ENCODE measurements at regions not wholly inside any gene's neighbourhood (a gene's known extent, or its start where the extent isn't known, plus 50 kb on each side); places are given as distances from the start of the nearest gene placed in this dataset.
"Not testable (repeated sequence)": the region's sequence is repeated elsewhere in the genome, so short reads cannot be mapped to it uniquely, and the experiment has no call there.

GRCh38 chr12:13900718-13901117 is 80.7 kb downstream of the GRIN2B start:
- no peak for TF ChIP-seq FOXM1 (IDR thresholded peaks at IDR 0.05; ENCODE audit: borderline replicate concordance)
- no peak for TF ChIP-seq CTBP1 (IDR thresholded peaks at IDR 0.05; ENCODE audit: borderline replicate concordance)
- TF ChIP-seq NFRKB (IDR thresholded peaks at IDR 0.05), result no peak
- TF ChIP-seq FOXK2 (IDR thresholded peaks at IDR 0.05), result no peak
- TF ChIP-seq TARDBP (IDR thresholded peaks at IDR 0.05), result no peak
- TF ChIP-seq SUZ12 (IDR thresholded peaks at IDR 0.05), result no peak
- no peak for TF ChIP-seq ARNT (IDR thresholded peaks at IDR 0.05)
- no peak for TF ChIP-seq LEF1 (IDR thresholded peaks at IDR 0.05; ENCODE audit: borderline replicate concordance)
- no peak for TF ChIP-seq BHLHE40 (IDR thresholded peaks at IDR 0.05; ENCODE audit: borderline replicate concordance)
- TF ChIP-seq HDGF (IDR thresholded peaks at IDR 0.05; ENCODE audit: borderline replicate concordance), result no peak
- TF ChIP-seq ZNF384 (IDR thresholded peaks at IDR 0.05), result no peak
- TF ChIP-seq L3MBTL2 (conservative IDR thresholded peaks at IDR 0.05), result no peak
- no peak for TF ChIP-seq ELF4 (IDR thresholded peaks at IDR 0.05)
- TF ChIP-seq SP1 (IDR thresholded peaks at IDR 0.05), result no peak
- no peak for TF ChIP-seq FOXA1 (IDR thresholded peaks at IDR 0.05)
- TF ChIP-seq PKNOX1 (IDR thresholded peaks at IDR 0.05), result no peak
- no peak for DNase-seq (ENCODE audit: extremely low spot score)
- ChIA-PET CTCF (no interaction called here), POLR2A (no interaction called here)

GRCh38 chr12:13898387-13898786 is 83.0 kb downstream of the GRIN2B start:
- DNase-seq (ENCODE audit: extremely low spot score); POLR2A ChIA-PET; CTCF ChIA-PET: not testable (repeated sequence)

- DNase-seq (ENCODE audit: extremely low spot score), result no peak
- no peak for TF ChIP-seq ZNF384 (IDR thresholded peaks at IDR 0.05)
- POLR2A ChIA-PET, result no interaction called here
- CTCF ChIA-PET, result no interaction called here
Observed at GRCh38 chr12:13897811-13898210, 83.6 kb downstream of the GRIN2B start.

DNA sequence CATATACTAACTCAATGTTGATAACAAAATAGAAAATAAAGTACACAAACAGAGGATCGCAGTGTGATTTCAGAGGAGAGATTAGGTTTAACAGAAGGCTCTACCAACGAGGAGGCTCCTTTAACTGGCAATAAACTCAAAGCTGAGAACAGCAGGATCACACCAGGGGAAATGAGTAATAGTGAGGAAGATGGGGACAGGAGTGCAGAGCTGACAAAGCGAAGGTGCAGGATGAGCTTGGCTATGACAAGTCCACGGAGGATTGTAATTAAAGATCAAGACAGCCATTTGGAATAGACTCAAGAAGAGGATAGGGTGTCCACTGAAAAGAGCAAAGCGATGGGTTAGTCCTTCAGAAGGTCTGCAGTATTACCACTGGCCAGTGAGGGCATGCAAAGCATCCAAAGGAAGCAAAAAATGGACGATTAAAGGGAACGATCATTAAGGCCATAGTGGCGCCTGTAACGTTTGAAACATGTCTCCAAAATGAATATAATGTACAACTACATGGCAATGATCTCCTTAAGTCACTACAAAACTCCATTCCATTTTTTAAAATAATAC is 85.3 kb downstream of the GRIN2B start:
- TF ChIP-seq TARDBP (IDR thresholded peaks at IDR 0.05) (no peak), SUZ12 (IDR thresholded peaks at IDR 0.05) (no peak), FOXM1 (IDR thresholded peaks at IDR 0.05; ENCODE audit: borderline replicate concordance) (no peak), HDGF (IDR thresholded peaks at IDR 0.05; ENCODE audit: borderline replicate concordance) (no peak), FOXA1 (IDR thresholded peaks at IDR 0.05) (no peak), FOXK2 (IDR thresholded peaks at IDR 0.05) (no peak), ARNT (IDR thresholded peaks at IDR 0.05) (no peak), PKNOX1 (IDR thresholded peaks at IDR 0.05) (no peak), SP1 (IDR thresholded peaks at IDR 0.05) (no peak), ZNF384 (IDR thresholded peaks at IDR 0.05) (no peak), BHLHE40 (IDR thresholded peaks at IDR 0.05; ENCODE audit: borderline replicate concordance) (no peak), LEF1 (IDR thresholded peaks at IDR 0.05; ENCODE audit: borderline replicate concordance) (no peak), CTBP1 (IDR thresholded peaks at IDR 0.05; ENCODE audit: borderline replicate concordance) (no peak), L3MBTL2 (conservative IDR thresholded peaks at IDR 0.05) (no peak), ELF4 (IDR thresholded peaks at IDR 0.05) (no peak), NFRKB (IDR thresholded peaks at IDR 0.05) (no peak)
- CTCF ChIA-PET, result no interaction called here
- no peak for DNase-seq (ENCODE audit: extremely low spot score)
- POLR2A ChIA-PET, result no interaction called here

DNA sequence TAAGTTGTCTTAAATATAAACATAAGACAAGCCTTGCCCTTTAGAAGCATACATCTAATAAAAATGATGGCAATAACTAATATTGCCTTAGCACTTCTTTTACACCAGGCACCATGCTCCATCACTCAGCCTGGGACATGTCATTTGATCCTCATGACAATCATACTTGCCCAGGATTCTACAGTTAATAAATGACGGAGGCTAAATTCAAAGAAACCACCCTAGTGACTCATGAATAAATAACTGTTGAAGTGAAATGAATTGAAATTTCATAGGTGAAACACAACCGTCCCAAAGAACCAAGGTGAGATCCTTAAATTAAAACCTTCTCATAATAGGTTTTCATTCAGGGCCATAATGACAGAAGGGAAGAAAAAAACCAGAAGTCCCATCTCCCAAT is 89.5 kb downstream of the GRIN2B start:
- ChIA-PET CTCF (interaction anchor here (0.7 kb wide), 1 partner anchor 11 kb away, joined by 4 read pairs; no protein-coding TSS in a partner anchor), POLR2A (no interaction called here)
- no peak for DNase-seq (ENCODE audit: extremely low spot score)
- TF ChIP-seq ZNF384 (IDR thresholded peaks at IDR 0.05) (no peak), SUZ12 (IDR thresholded peaks at IDR 0.05) (no peak), BHLHE40 (IDR thresholded peaks at IDR 0.05; ENCODE audit: borderline replicate concordance) (no peak), CTBP1 (IDR thresholded peaks at IDR 0.05; ENCODE audit: borderline replicate concordance) (no peak), FOXK2 (IDR thresholded peaks at IDR 0.05) (no peak), L3MBTL2 (conservative IDR thresholded peaks at IDR 0.05) (no peak), LEF1 (IDR thresholded peaks at IDR 0.05; ENCODE audit: borderline replicate concordance) (no peak), NFRKB (IDR thresholded peaks at IDR 0.05) (no peak), FOXA1 (IDR thresholded peaks at IDR 0.05) (no peak), FOXM1 (IDR thresholded peaks at IDR 0.05; ENCODE audit: borderline replicate concordance) (no peak), ARNT (IDR thresholded peaks at IDR 0.05) (no peak), ELF4 (IDR thresholded peaks at IDR 0.05) (no peak)

DNA sequence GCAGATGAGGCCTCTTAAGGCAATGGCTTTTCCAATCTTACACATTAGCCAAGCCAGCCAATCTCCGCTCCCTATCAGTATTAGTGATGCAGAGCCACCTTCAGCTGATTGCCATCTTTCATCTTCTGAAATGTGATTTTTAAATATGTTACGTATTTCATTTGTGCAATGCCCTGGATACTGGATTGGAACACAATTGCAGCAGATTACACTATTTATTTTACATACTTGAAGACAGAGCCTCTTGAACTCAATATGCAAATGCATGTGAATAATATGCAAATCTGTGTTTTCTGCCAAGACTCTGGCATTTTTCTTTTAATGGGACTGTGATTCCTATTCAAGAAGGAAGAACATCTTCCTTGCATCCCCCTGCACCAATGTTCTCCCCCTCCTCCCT is 90.5 kb downstream of the GRIN2B start:
- TF ChIP-seq CTBP1 (IDR thresholded peaks at IDR 0.05; ENCODE audit: borderline replicate concordance) (no peak), FOXA1 (IDR thresholded peaks at IDR 0.05) (no peak), BHLHE40 (IDR thresholded peaks at IDR 0.05; ENCODE audit: borderline replicate concordance) (no peak), HDGF (IDR thresholded peaks at IDR 0.05; ENCODE audit: borderline replicate concordance) (no peak), L3MBTL2 (conservative IDR thresholded peaks at IDR 0.05) (no peak), ELF4 (IDR thresholded peaks at IDR 0.05) (no peak), TARDBP (IDR thresholded peaks at IDR 0.05) (no peak), LEF1 (IDR thresholded peaks at IDR 0.05; ENCODE audit: borderline replicate concordance) (no peak), FOXK2 (IDR thresholded peaks at IDR 0.05) (no peak), SUZ12 (IDR thresholded peaks at IDR 0.05) (no peak), PKNOX1 (IDR thresholded peaks at IDR 0.05) (no peak), FOXM1 (IDR thresholded peaks at IDR 0.05; ENCODE audit: borderline replicate concordance) (no peak), NFRKB (IDR thresholded peaks at IDR 0.05) (no peak), ZNF384 (IDR thresholded peaks at IDR 0.05) (no peak), ARNT (IDR thresholded peaks at IDR 0.05) (no peak)
- ChIA-PET POLR2A (no interaction called here), CTCF (no interaction called here)
- DNase-seq (ENCODE audit: extremely low spot score), result no peak

All from HEK293T (cell line).